ENCODE measurements at regions not wholly inside any gene's neighbourhood (a gene's known extent, or its start where the extent isn't known, plus 50 kb on each side); places are given as distances from the start of the nearest gene placed in this dataset.

- TF ChIP-seq POU2F2 (IDR thresholded peaks at IDR 0.05; ENCODE audit: low read depth, low read length) = no peak
- TF ChIP-seq PAX5 (IDR thresholded peaks at IDR 0.05; ENCODE audit: insufficient read depth, low read length, severe bottlenecking) = no peak
- no peak for TF ChIP-seq POLR2A (IDR thresholded peaks at IDR 0.05; ENCODE audit: low read depth, low read length)
- no peak for TF ChIP-seq SPI1 (IDR thresholded peaks at IDR 0.05; ENCODE audit: low read depth, low read length)
- TF ChIP-seq POLR2AphosphoS5 (IDR thresholded peaks at IDR 0.05; ENCODE audit: low read depth, low read length) = no peak
- TF ChIP-seq TAF1 (IDR thresholded peaks at IDR 0.05; ENCODE audit: low read depth, low read length) = no peak
- DNase-seq (ENCODE audit: insufficient read length, low spot score) (no peak), FAIRE-seq (peak; percentile 16)
These were observed 63.4 kb downstream of the NUDT10 start for GRCh38 chrX:51395810-51396728.

- TF ChIP-seq TAF1 (IDR thresholded peaks at IDR 0.05; ENCODE audit: low read depth, low read length) = no peak
- no peak for TF ChIP-seq POLR2A (IDR thresholded peaks at IDR 0.05; ENCODE audit: low read depth, low read length)
- no peak for TF ChIP-seq PAX5 (IDR thresholded peaks at IDR 0.05; ENCODE audit: insufficient read depth, low read length, severe bottlenecking)
- no peak for TF ChIP-seq SPI1 (IDR thresholded peaks at IDR 0.05; ENCODE audit: low read depth, low read length)
- TF ChIP-seq POU2F2 (IDR thresholded peaks at IDR 0.05; ENCODE audit: low read depth, low read length) = no peak
- DNase-seq (ENCODE audit: insufficient read length, low spot score) (no peak), FAIRE-seq (no peak)
These were observed 62.8 kb downstream of the NUDT10 start for GRCh38 chrX:51395480-51395809.
